Gastroesophageal sphincter (tissue), 3 donors: ENCODE measurements at regions not wholly inside any gene's neighbourhood (a gene's known extent, or its start where the extent isn't known, plus 50 kb on each side); places are given as distances from the start of the nearest gene placed in this dataset.

Experiments used
- EP300 ChIP-seq: sonication (generic); formaldehyde crosslinking; IDR thresholded peaks from one replicate; pipeline ENCODE4 v1.6.1; 2017; ENCODE audit warnings: antibody characterized with exemption, mild to moderate bottlenecking
- TF ChIP-seq, protein P1 (sequence below), 4 experiments: fragments of 200-600 bp in 2 of 4; fragments of 450-650 bp in 2 of 4; sonication (generic) in 1 of 4; IDR thresholded peaks; one replicate each; pipeline ENCODE4 v1.5.1; 2017 to 2019; ENCODE audit warnings: antibody characterized with exemption in 4 of 4, mild to moderate bottlenecking in 2 of 4, moderate library complexity in 2 of 4

DNA sequence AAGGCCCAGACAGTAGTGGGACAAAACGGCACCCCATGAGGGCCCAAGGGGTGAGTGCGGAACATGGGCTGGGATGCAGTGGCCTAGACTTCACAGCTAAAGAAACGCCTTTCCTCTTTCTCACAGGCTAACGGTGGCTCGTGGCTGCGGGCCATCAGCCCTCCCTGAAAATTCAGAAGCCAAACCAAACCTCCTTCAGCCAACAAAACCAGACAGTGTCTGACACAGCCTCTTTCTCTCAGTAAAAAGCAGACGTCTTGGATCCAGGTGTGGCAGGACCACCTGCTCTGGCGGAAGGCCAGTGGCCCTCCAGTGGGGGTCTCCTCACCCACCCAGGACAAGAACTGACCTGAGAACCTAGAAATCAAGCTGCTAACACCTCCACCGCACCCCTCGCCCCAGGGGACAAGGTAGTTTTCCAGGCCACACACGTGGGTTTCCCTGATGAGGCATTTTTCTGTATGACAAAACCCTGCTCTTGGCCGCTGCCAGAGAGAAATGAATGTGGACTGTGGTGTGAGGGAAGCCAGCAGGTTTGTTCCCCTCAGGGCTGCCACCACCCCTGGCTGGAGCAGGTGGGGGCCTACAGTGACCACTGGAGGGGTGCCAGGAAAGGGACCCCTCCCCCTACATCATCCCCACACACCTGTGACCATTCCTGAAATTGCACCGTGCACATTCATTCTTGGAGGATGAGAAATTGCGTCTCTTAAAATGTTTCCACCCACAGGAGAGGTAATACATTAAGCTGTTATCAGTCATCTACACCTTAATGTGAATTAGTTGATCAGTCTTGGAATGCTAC, 76.8 kb upstream of the PIM1 start:
- TF ChIP-seq, protein P1, sequence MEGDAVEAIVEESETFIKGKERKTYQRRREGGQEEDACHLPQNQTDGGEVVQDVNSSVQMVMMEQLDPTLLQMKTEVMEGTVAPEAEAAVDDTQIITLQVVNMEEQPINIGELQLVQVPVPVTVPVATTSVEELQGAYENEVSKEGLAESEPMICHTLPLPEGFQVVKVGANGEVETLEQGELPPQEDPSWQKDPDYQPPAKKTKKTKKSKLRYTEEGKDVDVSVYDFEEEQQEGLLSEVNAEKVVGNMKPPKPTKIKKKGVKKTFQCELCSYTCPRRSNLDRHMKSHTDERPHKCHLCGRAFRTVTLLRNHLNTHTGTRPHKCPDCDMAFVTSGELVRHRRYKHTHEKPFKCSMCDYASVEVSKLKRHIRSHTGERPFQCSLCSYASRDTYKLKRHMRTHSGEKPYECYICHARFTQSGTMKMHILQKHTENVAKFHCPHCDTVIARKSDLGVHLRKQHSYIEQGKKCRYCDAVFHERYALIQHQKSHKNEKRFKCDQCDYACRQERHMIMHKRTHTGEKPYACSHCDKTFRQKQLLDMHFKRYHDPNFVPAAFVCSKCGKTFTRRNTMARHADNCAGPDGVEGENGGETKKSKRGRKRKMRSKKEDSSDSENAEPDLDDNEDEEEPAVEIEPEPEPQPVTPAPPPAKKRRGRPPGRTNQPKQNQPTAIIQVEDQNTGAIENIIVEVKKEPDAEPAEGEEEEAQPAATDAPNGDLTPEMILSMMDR (IDR thresholded peaks at IDR 0.05), result no peak
- TF ChIP-seq EP300, result no peak
